COLO829 (cell line): ENCODE measurements at regions not wholly inside any gene's neighbourhood (a gene's known extent, or its start where the extent isn't known, plus 50 kb on each side); places are given as distances from the start of the nearest gene placed in this dataset.

Source experiments
- DNase-seq: peaks from one replicate; pipeline ENCODE4 v3.0.0; 2012; ENCODE audit warnings: low spot score

- no peak for DNase-seq
These were observed 384.0 kb upstream of the TGFBR2 start for GRCh38 chr3:30222441-30222840.

DNA sequence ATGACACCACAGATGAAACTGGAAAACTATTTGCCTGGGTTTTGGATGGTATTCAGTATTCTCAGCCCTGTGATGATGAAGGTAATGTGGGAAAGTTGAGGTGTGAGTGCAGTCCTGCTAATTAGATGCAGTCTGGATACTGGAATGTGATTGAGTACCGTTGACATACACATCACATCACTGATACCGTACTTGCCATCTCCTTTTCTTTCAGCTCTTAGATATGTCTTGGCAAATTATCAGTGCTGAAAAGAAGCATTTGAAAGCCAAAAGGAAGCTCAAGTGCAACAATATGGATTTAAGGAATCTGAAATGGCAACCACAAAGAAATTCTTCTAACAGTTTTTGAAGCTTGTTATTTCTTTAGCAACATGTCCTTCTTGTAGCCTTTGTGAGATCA, 381.4 kb upstream of the TGFBR2 start:
- no peak for DNase-seq

GRCh38 chr3:30226601-30227151, 379.7 kb upstream of the TGFBR2 start:
- DNase-seq, result no peak

DNA sequence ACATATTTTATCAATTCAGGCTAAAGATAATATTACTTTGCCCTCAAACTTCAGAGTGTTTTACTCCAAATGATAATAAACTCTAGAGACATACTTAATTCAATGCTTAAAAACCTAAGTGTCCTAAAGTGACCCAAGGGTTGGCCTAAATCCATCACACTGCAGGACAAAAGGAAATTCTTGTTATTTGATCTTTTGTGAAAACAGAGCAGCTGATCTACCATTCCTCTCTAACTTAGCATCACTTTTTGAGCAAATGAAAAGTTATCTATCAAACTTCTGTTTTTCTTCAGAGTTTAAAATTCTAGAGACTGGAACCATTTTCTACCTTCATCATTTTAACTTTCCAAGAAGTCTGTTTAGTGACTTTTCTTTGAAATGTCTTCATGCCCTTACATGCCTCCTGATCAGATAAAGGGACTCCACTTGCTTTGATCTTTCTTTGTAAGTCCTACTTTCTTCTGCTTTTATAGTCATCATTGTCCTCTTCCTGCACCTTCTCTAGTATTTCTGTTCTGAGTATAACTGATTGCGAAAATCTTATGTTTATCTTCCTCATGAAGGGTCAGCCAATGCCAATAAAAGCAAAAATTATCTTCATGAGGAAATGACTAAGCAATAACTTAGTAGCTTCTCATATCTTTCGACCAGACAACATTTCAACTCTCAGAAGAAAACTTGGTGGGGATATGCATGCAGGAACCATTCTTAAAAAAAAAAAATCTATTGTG, 378.7 kb upstream of the TGFBR2 start:
- no peak for DNase-seq

DNA sequence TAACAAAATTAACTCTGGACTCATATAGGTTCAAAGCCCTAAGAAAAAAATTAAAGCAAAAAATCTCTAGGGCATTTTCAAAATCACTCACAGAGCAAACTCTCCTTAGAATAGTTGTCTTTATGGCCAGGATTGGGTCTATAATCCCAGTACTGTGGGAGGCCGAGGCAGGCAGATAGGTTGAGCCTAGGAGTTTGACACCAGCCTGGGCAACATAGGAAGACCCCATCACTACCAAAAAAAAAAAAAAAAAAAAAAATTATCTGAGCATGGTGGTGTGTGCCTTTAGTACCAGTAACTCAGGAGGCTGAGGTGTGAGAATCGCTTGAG, 378.1 kb upstream of the TGFBR2 start:
- no peak for DNase-seq

- DNase-seq, result no peak
These were observed 374.9 kb upstream of the TGFBR2 start for GRCh38 chr3:30231277-30232141.

DNA sequence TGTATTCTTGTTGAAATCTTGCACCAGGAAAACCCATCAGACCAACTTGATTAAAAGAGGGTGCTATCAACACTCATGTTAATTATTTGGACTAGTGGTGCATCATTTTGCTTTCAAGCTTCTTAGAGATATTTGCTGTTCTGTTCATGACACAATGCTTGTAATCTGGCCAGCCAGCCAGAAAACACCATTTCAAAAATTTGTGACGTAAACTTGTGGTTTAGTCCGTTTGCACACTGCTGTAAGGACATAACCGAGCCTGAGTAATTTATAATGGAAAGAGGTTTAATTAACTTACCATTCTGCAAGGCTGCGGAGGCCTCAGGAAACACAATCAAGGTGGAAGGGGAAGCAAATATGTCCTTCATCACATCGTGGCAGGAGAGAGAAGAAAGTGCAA, 374.3 kb upstream of the TGFBR2 start:
- DNase-seq, result no peak

GRCh38 chr3:30233913-30234646, 372.3 kb upstream of the TGFBR2 start:
- DNase-seq, result no peak

GRCh38 chr3:30236011-30236410, 370.4 kb upstream of the TGFBR2 start:
- no peak for DNase-seq

DNA sequence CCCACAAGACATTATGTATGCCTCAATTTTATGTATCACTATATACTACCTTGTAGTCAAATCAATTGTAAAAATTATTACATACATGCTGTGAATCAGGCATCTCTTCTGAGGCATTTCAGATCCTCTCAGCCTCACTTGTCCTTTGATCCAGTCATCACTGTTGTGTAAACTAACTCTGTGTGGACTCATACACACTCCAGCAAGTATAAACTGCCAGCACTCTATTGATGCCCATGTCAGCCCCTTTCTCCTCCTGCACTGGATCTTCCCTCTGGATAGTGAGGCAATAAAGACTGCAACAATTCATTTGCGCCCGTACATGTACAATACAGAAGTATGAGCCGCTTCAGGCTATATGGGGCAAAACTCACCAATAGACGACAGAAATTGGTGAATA, 364.7 kb upstream of the TGFBR2 start:
- no peak for DNase-seq

GRCh38 chr3:30245858-30246622, 360.4 kb upstream of the TGFBR2 start:
- no peak for DNase-seq

- no peak for DNase-seq
These were observed 358.0 kb upstream of the TGFBR2 start for GRCh38 chr3:30248423-30248822.

GRCh38 chr3:30252474-30252873, 353.9 kb upstream of the TGFBR2 start:
- no peak for DNase-seq

DNA sequence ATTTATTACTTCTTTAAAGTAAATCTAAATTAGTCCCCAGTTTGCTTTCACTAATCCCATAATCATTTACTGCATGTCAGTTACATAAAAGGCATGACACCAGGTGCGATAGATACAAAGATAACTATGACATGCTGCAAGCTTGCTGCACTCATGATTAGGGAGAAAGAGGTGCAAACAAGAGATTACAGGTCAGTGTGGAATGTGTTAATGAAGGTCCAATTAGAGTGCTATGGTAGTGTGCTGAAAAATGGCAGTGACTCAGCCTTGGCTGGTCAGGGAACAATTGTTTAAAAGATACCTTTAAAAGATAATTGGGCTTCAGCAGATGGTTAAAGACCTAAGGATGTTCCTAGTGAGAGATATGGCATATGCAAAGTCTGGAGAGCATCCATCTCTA, 352.6 kb upstream of the TGFBR2 start:
- DNase-seq, result no peak

- no peak for DNase-seq
These were observed 349.9 kb upstream of the TGFBR2 start for GRCh38 chr3:30256474-30256873.

- no peak for DNase-seq
These were observed 347.7 kb upstream of the TGFBR2 start for GRCh38 chr3:30258426-30259392.

GRCh38 chr3:30259730-30260129, 346.7 kb upstream of the TGFBR2 start:
- DNase-seq, result no peak

DNA sequence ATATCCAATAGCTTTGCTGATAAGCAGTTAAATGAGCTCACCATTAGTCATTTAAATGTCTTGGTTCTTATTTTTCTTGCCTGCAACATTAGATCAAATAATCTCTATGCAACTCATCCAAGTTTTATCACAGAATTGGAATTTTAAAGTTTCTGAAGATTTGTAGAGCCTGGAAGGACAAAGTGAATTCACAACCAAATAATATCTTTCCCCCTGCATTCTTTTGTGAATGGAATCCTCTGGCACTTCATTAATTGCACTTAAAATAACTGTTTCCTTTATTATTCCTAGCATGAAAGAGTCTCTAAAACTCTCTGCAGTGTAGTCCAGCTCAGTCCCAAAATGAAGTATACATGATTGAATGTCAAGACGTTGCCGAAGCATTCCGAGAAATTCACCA, 345.6 kb upstream of the TGFBR2 start:
- DNase-seq, result no peak

DNA sequence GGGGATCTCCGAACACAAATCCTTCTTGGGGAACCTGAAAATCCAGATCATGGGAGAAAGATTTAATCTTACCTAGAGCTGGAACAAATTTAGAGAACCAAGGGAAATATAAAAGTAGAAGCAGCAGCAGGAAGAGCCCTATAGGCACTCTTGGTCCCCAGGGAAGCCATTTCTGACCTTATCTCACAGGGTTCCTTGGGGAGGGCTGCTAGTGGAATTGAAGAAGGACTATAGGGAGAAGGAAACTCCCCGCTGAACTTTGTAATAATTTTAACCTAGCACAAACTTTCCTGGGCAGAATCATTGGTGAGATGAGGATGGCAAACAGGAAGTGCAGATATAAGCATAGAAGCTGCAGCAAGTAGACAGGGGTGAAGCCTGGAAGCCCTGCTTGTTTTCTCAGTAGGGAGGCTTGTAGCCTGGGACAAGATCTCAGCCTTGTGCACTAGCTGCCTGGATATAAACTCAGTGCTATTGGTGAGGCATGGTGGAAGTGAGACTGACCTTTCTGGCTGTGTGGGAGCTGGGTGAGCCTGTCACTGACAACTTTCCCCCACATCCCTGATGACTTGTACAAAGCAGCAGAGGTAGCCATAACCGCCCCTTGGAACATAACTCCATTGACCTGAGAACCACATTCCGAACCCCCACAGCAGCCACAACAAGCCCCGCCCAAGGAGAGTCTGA, 343.0 kb upstream of the TGFBR2 start:
- no peak for DNase-seq

DNA sequence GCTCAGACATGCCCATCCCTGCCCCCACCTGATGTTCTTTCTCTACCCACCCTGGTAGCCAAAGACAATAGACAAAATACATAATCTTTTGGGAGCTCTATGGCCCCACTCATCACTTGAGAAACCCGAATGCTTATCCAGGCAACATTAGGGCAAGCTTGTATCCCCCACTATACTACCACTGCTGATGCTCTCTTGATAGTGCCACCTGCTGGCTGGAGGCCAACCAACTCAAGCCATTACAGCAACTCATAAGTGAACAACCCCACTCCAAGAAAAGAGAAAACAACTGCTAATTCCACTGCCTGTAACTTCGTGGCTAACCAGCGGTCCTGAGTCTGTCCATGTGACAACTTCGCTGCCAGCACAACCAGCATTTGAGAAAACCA, 342.5 kb upstream of the TGFBR2 start:
- DNase-seq, result no peak
